Endothelial cell of umbilical vein (primary cell): ENCODE measurements at regions not wholly inside any gene's neighbourhood (a gene's known extent, or its start where the extent isn't known, plus 50 kb on each side); places are given as distances from the start of the nearest gene placed in this dataset.

Experiments
- BruUV-seq: library from RNA; stranded (reverse); fragments of 400-500 nt; replicated peaks from 2 replicates; lab custom pipeline; 2021; lab: Mats Ljungman, UMichigan
- CTCF ChIA-PET: fragments of 300-600, 350-600 bp; sonication (Branson Sonifier 250); formaldehyde crosslinking; loops from one replicate; lab custom pipeline; 2021; ENCODE audit warnings: antibody characterized with exemption, inconsistent platforms; lab: Charles Lee
- POLR2A ChIA-PET: fragments of 300-600, 350-600 bp; sonication (Branson Sonifier 250); formaldehyde crosslinking; loops from one replicate; lab custom pipeline; 2021; ENCODE audit warnings: antibody characterized with exemption, inconsistent platforms; lab: Charles Lee
- DNase-seq: peaks from one replicate; pipeline ENCODE4 v3.0.0-alpha.2; 2011; ENCODE audit warnings: low read depth, low spot score
- FAIRE-seq: peaks from 2 replicates; lab custom pipeline; 2011; peaks lifted over from hg19 to GRCh38; lab: Jason Lieb, UNC
- H2AFZ ChIP-seq: 2 replicates; pipeline ENCODE4 v1.6.0; 2012; ENCODE audit warnings: low read depth, low read length, control low read depth, inconsistent platforms
- H3K27ac ChIP-seq: 2 replicates; pipeline ENCODE4 v1.5.1; 2011; ENCODE audit warnings: low read depth, mild to moderate bottlenecking, control low read depth, low read length, moderate library complexity; ENCODE audit not compliant: insufficient read depth
- H3K27me3 ChIP-seq, 2 experiments: 2 replicates each; pipeline versions ENCODE4 v1.6.0 to v1.6.1; 2011; ENCODE audit warnings: low read length in 2 of 2, mixed read lengths in 1 of 2; ENCODE audit not compliant: control insufficient read depth in 2 of 2, insufficient read depth in 2 of 2
- H3K36me3 ChIP-seq, 2 experiments: 2 replicates in 1 of 2; 3 replicates in 1 of 2; pipeline ENCODE4 v1.5.1; 2011; ENCODE audit warnings: low read length in 2 of 2, mild to moderate bottlenecking in 1 of 2, moderate library complexity in 1 of 2; ENCODE audit not compliant: control insufficient read depth in 2 of 2, insufficient read depth in 2 of 2; ENCODE audit errors: extremely low read depth in 1 of 2
- H3K4me1 ChIP-seq: 3 replicates; pipeline ENCODE4 v1.5.1; 2011; ENCODE audit warnings: mild to moderate bottlenecking, low read length; ENCODE audit not compliant: control insufficient read depth, insufficient read depth; ENCODE audit errors: extremely low read depth
- H3K4me2 ChIP-seq: 2 replicates; pipeline ENCODE4 v1.6.1; 2011; ENCODE audit warnings: low read length, control low read depth, mixed read lengths; ENCODE audit not compliant: insufficient read depth
- H3K4me3 ChIP-seq, 3 experiments: fragments of 200-600 bp in 1 of 3; sonication (generic), shearing (Covaris generic) in 1 of 3; replicated peaks in 1 of 3; 2 replicates each; pipeline ENCODE4 v1.5.1; 2011 to 2016; ENCODE audit warnings: control low read depth in 3 of 3, low read length in 3 of 3, mild to moderate bottlenecking in 2 of 3, inconsistent platforms in 1 of 3, low read depth in 1 of 3, moderate library complexity in 1 of 3; ENCODE audit not compliant: insufficient read depth in 1 of 3
- H3K79me2 ChIP-seq: 2 replicates; pipeline ENCODE4 v1.6.0; 2012; ENCODE audit warnings: low read length, inconsistent platforms; ENCODE audit not compliant: control insufficient read depth, insufficient read depth
- H3K9ac ChIP-seq: replicated peaks from 2 replicates; pipeline ENCODE3; 2011; ENCODE audit warnings: low read length, control low read depth; ENCODE audit not compliant: insufficient read depth; ENCODE audit errors: extremely low read depth
- H3K9me1 ChIP-seq: replicated peaks from 3 replicates; pipeline ENCODE4 v1.6.0; 2011; ENCODE audit warnings: mild to moderate bottlenecking, low read length; ENCODE audit not compliant: control insufficient read depth, insufficient read depth; ENCODE audit errors: extremely low read depth
- H3K9me3 ChIP-seq: replicated peaks from 2 replicates; pipeline ENCODE4 v1.5.1; 2012; ENCODE audit warnings: low read length, inconsistent platforms; ENCODE audit not compliant: control insufficient read depth, insufficient read depth
- H4K20me1 ChIP-seq: replicated peaks from 2 replicates; pipeline ENCODE3; 2011; ENCODE audit warnings: mild to moderate bottlenecking, low read length; ENCODE audit not compliant: control insufficient read depth, insufficient read depth; ENCODE audit errors: extremely low read depth
- EZH2 ChIP-seq: IDR thresholded peaks from 2 replicates; pipeline ENCODE4 v1.6.1; 2012; ENCODE audit warnings: borderline replicate concordance, low read depth, mild to moderate bottlenecking, moderate library complexity, low read length, inconsistent platforms; ENCODE audit not compliant: severe bottlenecking
- GATA2 ChIP-seq: IDR thresholded peaks from 2 replicates; pipeline ENCODE4 v1.7.0; 2011; ENCODE audit warnings: low read depth, mild to moderate bottlenecking, moderate library complexity, mixed read lengths, low read length; ENCODE audit not compliant: insufficient read length, insufficient read depth
- MYC ChIP-seq: IDR thresholded peaks from one replicate; pipeline ENCODE4 v1.6.1; 2011; ENCODE audit warnings: mild to moderate bottlenecking, low read depth, low read length
- POLR2A ChIP-seq: IDR thresholded peaks from 2 replicates; pipeline ENCODE4 v1.6.1; 2012; ENCODE audit warnings: low read depth, mild to moderate bottlenecking, control low read depth, low read length
- dilution Hi-C: fragments of 300-500 bp; cut with MboI; formaldehyde crosslinking; loops from one replicate; pipeline ENCODE4 v1.15.0; 2019; ENCODE audit warnings: low sequenced_read_pairs; ENCODE audit not compliant: extremely low pct_ligation_motif_present
- intact Hi-C: fragments of 100-400 bp; cut with micrococcal nuclease; formaldehyde crosslinking; loops from one replicate; pipeline ENCODE4 v1.10.0; 2022
- TF ChIP-seq, protein P1 (sequence below): IDR thresholded peaks from 2 replicates; pipeline ENCODE4 v1.6.1; 2011; ENCODE audit not compliant: insufficient read depth, insufficient read length

GRCh38 chr6:48041894-48042293 is 69.1 kb downstream of the PTCHD4 start:
- dilution Hi-C loops = no loop called here

DNA sequence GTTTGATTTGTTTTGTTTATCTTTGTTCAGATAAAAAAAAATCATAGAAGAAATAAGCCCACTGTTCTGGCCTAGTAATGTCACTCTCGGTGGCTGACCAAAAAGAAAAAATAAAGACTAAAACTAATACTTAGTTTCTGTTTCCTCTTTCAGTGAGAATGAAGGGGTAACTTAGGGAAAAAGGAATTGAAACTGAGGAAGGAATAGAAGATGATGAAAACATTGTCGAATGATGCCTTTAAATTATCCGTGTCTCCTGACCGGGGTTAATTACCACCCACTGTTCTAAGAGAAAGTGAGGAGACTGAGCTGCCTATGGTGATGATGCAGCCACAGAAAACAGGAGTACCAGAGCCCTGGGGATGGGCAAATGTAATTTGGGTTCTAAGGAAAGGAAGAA is 73.1 kb downstream of the PTCHD4 start:
- H3K4me3 ChIP-seq = no peak overlapping the region
- intact Hi-C loops = no loop called here
- H2AFZ ChIP-seq = no peak overlapping the region
- dilution Hi-C loops = no loop called here
- no peaks in the 10 kb centered on the region for H3K27me3 ChIP-seq
- H3K9me1 ChIP-seq = no peaks in the 10 kb centered on the region
- FAIRE-seq (no peak), DNase-seq (no peak)
- no peak overlapping the region for H3K4me2 ChIP-seq
- no peaks in the 10 kb centered on the region for H4K20me1 ChIP-seq
- no peaks in the 10 kb centered on the region for H3K36me3 ChIP-seq
- H3K9me3 ChIP-seq = no peaks in the 10 kb centered on the region
- no peak for TF ChIP-seq MYC
- TF ChIP-seq EZH2 = no peak
- CTCF ChIA-PET = no interaction called here
- BruUV-seq = no TSS peak
- no peaks in the 10 kb centered on the region for H3K79me2 ChIP-seq
- H3K4me1 ChIP-seq = no peaks in the 10 kb centered on the region
- POLR2A ChIA-PET = no interaction called here
- no peak overlapping the region for H3K27ac ChIP-seq
- H3K9ac ChIP-seq = no peak overlapping the region

More at GRCh38 chr6:48041894-48042293, 69.1 kb downstream of the PTCHD4 start:
- Histone ChIP-seq H4K20me1 (no peaks in the 10 kb centered on the region), H3K36me3 (no peaks in the 10 kb centered on the region), H3K4me1 (no peaks in the 10 kb centered on the region), H3K9me1 (no peaks in the 10 kb centered on the region), H3K79me2 (no peaks in the 10 kb centered on the region), H3K27ac (no peak overlapping the region), H3K9ac (no peak overlapping the region), H3K4me2 (no peak overlapping the region), H2AFZ (no peak overlapping the region), H3K9me3 (no peaks in the 10 kb centered on the region), H3K4me3 (no peak overlapping the region), H3K27me3 (no peaks in the 10 kb centered on the region)
- BruUV-seq = no TSS peak
- TF ChIP-seq POLR2A = no peak
- TF ChIP-seq, protein P1, sequence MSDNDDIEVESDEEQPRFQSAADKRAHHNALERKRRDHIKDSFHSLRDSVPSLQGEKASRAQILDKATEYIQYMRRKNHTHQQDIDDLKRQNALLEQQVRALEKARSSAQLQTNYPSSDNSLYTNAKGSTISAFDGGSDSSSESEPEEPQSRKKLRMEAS = no peak
- TF ChIP-seq EZH2 = no peak
- no peak for TF ChIP-seq GATA2
- no peak for TF ChIP-seq MYC
- DNase-seq = no peak
- no peak for FAIRE-seq
- intact Hi-C loops = no loop called here
- ChIA-PET CTCF (interaction anchor here (0.6 to 1.4 kb wide), 2 partner anchors 9 to 19 kb away, joined by 3 read pairs; no protein-coding TSS in a partner anchor), POLR2A (no interaction called here)
